Stimulated activated naive CD8-positive, alpha-beta T cell treated with anti-CD3 and anti-CD28 coated beads, Interleukin-15, Interleukin-2, amounts not matched to agents 100 U/mL and 50 U/mL, for 24 hours (primary cell): ENCODE measurements at regions not wholly inside any gene's neighbourhood (a gene's known extent, or its start where the extent isn't known, plus 50 kb on each side); places are given as distances from the start of the nearest gene placed in this dataset.

ENCODE experiments used
- ATAC-seq: fragments of 150-1000 bp; cut with Tn5 transposase; one replicate; pipeline ENCODE4 v1.10.0; 2021
- DNase-seq: peaks from one replicate; pipeline ENCODE4 v3.0.0; 2021

- DNase-seq (no peak), ATAC-seq (no peak)
Measured at GRCh38 chr6:141313986-141314385, 818.7 kb upstream of the GJE1 start.

- ATAC-seq (peak; percentile 63), DNase-seq (peak; percentile 10)
Measured at GRCh38 chr6:141309295-141309694, 823.4 kb upstream of the GJE1 start.

DNA sequence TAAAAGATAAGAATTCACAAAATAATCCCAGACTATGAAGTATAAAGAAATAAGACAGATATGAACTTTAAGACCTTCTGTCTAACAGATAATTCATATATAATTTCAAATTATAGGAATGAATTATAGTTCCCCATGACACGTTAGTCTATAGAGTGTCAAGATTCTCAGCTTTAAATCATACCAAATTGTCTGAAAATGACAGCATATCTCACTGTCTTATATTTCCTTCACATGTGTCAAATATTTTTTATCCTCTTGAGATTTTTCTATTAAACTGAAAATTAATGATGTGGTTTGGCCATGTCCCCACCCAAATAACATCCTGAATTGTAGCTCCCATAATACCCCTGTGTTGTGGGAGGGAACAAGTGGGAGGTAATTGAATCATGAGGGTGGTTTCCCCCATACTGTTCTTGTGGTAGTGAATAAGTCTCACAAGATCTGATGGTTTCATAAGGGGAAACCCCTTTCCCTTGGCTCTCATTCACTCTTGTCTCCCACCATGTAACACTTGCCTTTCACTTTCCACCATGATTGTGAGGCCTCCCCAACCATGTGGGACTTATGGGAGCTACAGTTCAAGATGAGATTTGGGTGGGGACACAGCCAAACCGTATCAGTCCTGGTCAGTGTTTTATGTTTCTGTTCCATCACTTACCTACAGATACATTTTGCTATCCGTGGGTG lies 825.3 kb upstream of the GJE1 start:
- DNase-seq (peak; percentile 11), ATAC-seq (peak; percentile 65)

GRCh38 chr6:141303907-141304306 lies 828.8 kb upstream of the GJE1 start:
- no peak for ATAC-seq
- DNase-seq, result no peak

- DNase-seq (no peak), ATAC-seq (no peak)
Measured at GRCh38 chr6:141301779-141302178, 830.9 kb upstream of the GJE1 start.

GRCh38 chr6:141290941-141291721 lies 841.6 kb upstream of the GJE1 start:
- ATAC-seq (no peak), DNase-seq (no peak)

DNA sequence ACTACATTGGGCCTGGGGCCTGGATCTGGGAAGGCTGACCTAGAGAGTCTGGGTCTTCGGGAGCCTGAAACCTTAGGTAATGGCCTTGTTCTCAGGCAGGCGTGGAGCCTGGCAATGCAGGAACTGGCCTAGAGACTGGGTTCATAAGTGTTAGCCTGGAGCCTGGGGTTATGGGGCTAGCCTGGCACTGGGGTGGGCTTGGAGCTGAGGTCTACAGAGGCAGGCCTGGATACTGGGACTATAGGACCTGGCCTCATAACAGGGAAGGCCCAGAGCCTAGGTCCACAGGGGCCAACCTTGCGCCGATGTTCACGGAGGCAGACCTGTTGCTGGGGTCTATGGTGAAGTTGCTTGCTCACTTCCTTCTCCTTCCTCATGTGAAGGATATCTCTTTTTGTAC lies 843.8 kb upstream of the GJE1 start:
- no peak for ATAC-seq

DNA sequence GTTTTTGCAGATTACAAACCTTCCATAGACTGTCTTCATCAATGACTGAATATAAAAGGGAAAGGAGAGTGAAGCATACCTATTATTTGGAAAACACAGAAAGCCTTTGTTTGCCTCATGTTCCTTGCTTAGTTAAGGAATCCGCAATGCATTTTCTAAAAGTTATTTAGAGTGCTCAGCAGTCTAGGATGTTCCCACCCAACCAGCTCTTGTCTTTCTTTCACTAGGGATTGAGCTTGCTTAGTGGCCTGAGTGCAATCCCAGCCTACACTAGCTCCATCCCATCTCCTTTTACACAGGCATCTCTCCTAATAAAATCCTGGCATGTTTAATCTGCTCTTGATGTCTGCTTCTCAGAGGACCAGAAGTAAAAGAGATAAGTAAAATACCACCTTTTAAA lies 850.5 kb upstream of the GJE1 start:
- no peak for ATAC-seq

More for the DNA sequence above, 843.8 kb upstream of the GJE1 start:
- DNase-seq, result no peak

DNA sequence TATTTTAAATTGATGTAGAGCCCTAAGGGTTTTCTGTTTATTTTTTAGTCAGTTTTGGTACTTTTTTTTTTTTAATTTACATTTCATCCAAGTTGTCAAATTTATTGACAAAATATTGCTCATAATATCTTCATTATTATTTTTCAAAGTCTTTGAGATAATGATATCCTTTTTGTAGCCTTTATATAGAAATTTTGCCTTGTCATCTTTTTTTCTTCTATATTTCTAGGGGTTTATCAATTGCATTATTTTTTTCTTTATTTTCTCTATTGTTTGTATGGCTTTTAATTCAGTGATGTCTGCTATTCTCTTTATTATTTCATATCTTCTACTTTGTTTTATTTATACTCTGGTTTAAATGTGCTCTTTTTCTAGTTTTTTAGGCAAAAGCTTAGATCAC lies 863.0 kb upstream of the GJE1 start:
- ATAC-seq, result no peak

More for the DNA sequence above, 850.5 kb upstream of the GJE1 start:
- no peak for DNase-seq

DNA sequence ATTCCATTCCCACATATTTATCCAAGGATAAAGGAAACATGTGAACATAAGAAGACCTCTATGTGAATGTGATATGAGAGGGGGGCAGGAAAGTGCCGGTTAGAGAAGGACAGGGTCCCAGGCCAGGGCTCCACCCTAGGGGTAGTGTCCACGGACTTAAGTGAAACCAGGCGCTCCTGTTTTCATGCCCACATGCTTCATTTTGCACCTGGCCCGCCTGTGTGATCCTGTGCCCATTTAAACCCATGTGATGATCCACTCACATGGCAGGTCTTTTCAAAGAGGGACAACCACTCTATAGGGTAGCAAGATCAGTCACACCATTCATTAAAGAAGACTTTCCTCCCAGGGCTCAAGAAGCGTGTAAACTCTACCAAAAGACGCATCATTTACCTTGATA lies 865.3 kb upstream of the GJE1 start:
- ATAC-seq (no peak), DNase-seq (no peak)

More for the DNA sequence above, 863.0 kb upstream of the GJE1 start:
- DNase-seq, result no peak

- no peak for ATAC-seq
Measured at GRCh38 chr6:141265756-141266623, 866.7 kb upstream of the GJE1 start.

GRCh38 chr6:141264101-141264500 lies 868.6 kb upstream of the GJE1 start:
- ATAC-seq, result no peak

More at GRCh38 chr6:141265756-141266623, 866.7 kb upstream of the GJE1 start:
- DNase-seq, result no peak

GRCh38 chr6:141261672-141262060 lies 871.1 kb upstream of the GJE1 start:
- ATAC-seq (no peak), DNase-seq (no peak)

More at GRCh38 chr6:141264101-141264500, 868.6 kb upstream of the GJE1 start:
- no peak for DNase-seq

DNA sequence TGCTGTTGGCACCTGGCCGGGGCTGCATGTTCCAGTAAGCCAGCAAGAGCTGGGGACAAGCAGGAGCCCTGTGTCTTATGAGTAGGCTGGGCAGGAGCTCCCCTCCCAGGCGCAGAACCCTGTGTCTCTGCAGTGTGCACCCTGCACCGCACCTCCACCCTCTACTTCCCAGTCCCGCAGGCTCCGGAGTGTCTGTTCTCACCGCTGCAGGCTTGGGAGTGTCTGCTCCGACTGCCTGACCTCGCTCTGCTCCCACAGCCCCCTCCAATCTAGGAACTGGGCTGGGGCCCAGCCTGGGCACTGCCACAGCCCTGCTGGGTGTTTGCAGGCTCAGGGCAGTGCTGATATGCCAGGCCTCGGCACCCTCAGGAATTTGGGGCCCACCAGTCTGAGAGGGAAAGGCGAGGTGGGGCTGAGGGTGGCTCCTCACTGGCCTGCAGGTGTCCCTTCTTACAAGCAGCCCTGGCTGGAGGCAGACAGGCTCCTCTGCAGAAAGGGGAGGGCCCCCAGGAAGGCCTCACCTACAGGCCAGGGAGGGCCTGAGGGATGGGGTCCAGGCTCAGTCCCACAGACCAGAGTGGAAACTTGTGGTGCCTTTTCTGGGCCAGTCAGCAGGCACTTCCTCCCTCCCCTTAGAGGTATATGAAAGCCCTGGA lies 871.6 kb upstream of the GJE1 start:
- ATAC-seq (peak; percentile 32), DNase-seq (no peak)

GRCh38 chr6:141260627-141261015 lies 872.1 kb upstream of the GJE1 start:
- DNase-seq (no peak), ATAC-seq (no peak)

GRCh38 chr6:141259807-141260206 lies 872.9 kb upstream of the GJE1 start:
- no peak for ATAC-seq
- DNase-seq, result no peak

DNA sequence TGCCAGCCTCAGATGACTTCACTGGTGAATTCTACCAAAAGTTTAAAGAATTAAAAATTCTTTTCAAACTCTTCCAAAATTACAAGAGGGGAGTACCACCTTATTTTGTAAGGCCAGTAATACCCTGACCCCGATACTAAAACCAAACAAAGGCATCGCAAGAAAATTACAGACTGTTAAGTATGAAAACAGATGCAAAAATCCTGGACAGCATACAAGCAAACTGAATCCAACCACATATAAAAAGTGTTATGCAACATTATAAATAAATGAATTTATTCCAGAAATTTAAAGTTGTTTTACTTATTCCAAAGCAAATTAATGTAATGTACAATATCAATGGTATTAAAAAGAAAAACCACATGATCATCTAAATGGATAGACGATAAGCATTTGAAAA lies 873.6 kb upstream of the GJE1 start:
- DNase-seq, result no peak
- ATAC-seq, result no peak

DNA sequence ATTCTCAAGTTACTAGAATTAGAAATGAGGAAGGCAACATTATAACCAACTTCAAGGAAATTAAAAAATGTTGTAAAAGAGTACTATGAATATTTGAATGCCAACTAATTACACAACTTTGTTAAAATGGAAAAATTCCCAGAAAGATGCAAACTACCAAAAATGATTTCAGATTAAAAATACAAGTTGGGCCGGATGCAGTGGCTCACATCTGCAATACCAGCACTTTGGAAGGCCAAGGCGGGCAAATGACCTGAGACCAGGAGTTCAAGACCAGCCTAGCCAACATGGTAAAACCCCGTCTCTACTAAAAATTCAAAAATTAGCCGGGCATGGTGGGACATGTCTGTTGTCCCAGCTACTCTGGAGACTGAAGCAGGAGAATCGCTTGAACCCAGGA lies 874.2 kb upstream of the GJE1 start:
- no peak for ATAC-seq
- no peak for DNase-seq

DNA sequence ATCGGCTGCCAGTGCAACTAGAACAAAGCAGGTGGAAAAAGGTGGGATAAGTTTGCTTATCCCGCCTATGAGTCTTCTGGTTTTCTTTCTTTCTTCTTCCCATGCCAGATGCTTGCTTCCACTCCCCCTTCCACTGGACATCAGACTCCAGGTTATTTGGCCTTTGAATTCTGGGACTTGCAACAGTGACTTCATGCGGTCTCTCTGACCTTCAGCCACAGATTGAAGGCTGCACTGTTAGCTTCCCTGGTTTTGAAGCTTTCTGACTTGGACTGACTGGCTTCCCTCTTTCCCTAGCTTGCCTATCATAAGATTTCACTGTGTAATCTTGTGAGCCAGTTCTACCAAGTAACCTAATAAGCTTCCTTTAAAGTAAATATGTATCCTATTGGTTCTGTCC lies 878.4 kb upstream of the GJE1 start:
- no peak for DNase-seq
- ATAC-seq, result no peak

GRCh38 chr6:141252828-141253608 lies 879.7 kb upstream of the GJE1 start:
- ATAC-seq, result no peak
- no peak for DNase-seq

DNA sequence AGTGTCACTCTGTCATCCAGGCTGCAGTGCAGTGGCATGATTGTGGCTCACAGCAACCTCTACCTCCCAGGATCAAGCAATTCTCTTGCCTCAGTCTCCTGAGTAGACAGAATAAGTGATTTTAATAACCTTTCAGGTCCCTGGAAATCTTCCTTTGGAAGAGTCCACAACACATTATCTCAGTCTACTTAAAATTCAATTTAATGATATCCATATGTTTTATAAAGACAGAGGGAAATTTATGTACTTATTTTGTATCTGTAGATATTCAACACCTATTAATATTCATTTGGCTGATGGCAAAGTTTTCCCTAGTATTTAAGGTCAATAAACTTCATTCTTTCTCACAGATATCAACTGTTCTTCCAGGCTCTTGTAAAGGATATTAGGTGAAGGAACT lies 881.4 kb upstream of the GJE1 start:
- DNase-seq, result no peak

More for the DNA sequence above, 881.4 kb upstream of the GJE1 start:
- no peak for ATAC-seq
